Tibial nerve (tissue), 4 donors: ENCODE measurements at regions not wholly inside any gene's neighbourhood (a gene's known extent, or its start where the extent isn't known, plus 50 kb on each side); places are given as distances from the start of the nearest gene placed in this dataset.

Experiments used
- DNase-seq, 2 donors: peaks; one replicate each; pipeline ENCODE4 v3.0.0-alpha.2; 2019; ENCODE audit warnings: low spot score in 2 of 2
- H3K27ac ChIP-seq, 4 donors: fragments of 200-600 bp; sonication (generic) in 3 of 4; one replicate each; pipeline ENCODE4 v1.5.1; 2017 to 2019; ENCODE audit warnings: mild to moderate bottlenecking in 1 of 4
- H3K27me3 ChIP-seq, 2 donors: fragments of 200-600 bp; sonication (generic) in 1 of 2; one replicate each; pipeline versions ENCODE4 v1.5.1 to v1.6.0; 2017 to 2019
- H3K36me3 ChIP-seq, 3 donors: fragments of 200-600 bp; sonication (generic); one replicate each; pipeline ENCODE4 v1.5.1; 2018 to 2019
- H3K4me1 ChIP-seq, 4 donors: fragments of 200-600 bp; sonication (generic) in 3 of 4; one replicate each; pipeline ENCODE4 v1.5.1; 2017 to 2019
- H3K4me3 ChIP-seq, 4 donors: fragments of 200-600 bp; sonication (generic) in 3 of 4; one replicate each; pipeline ENCODE4 v1.5.1; 2017 to 2019; ENCODE audit warnings: mild to moderate bottlenecking in 1 of 4, moderate library complexity in 1 of 4
- H3K9me3 ChIP-seq, 4 donors: fragments of 200-600 bp; sonication (generic) in 3 of 4; one replicate each; pipeline ENCODE4 v1.5.1; 2017 to 2019
- CTCF ChIP-seq, 5 experiments: fragments of 200-600 bp in 3 of 5; fragments of 450-650 bp in 2 of 5; sonication (generic) in 3 of 5; IDR thresholded peaks; one replicate each; pipeline ENCODE4 v1.5.1; 2016 to 2019; ENCODE audit warnings: antibody characterized with exemption in 5 of 5, mild to moderate bottlenecking in 3 of 5, moderate library complexity in 2 of 5
- EP300 ChIP-seq, 2 donors: sonication (generic); formaldehyde crosslinking; IDR thresholded peaks; one replicate each; pipeline ENCODE4 v1.6.1; 2017; ENCODE audit warnings: antibody characterized with exemption in 2 of 2, mild to moderate bottlenecking in 1 of 2
- POLR2A ChIP-seq, 2 donors: fragments of 450-650 bp; IDR thresholded peaks; one replicate each; pipeline ENCODE4 v1.6.1; 2017; ENCODE audit warnings: antibody characterized with exemption in 2 of 2, mild to moderate bottlenecking in 2 of 2, moderate library complexity in 2 of 2
- WGBS, 2 donors: methylation state at CpG; one replicate each; pipeline ENCODE4 v1.1.5; 2018; 5-methylcytosine and 5-hydroxymethylcytosine counted together

- no peaks in the 10 kb centered on the region for H3K4me1 ChIP-seq
- no peak overlapping the region for H3K4me3 ChIP-seq
- no peaks in the 10 kb centered on the region for H3K27me3 ChIP-seq
- H3K9me3 ChIP-seq: no peaks in the 10 kb centered on the region
- no peak for DNase-seq
- H3K27ac ChIP-seq: no peak overlapping the region
- TF ChIP-seq EP300 (IDR thresholded peaks at IDR 0.05) (no peak), CTCF (IDR thresholded peaks at IDR 0.05) (no peak), POLR2A (IDR thresholded peaks at IDR 0.05) (no peak)
- 84 to 91% methylated on average over 3 of the region's 3 CpGs for WGBS, 2 donors
- no peaks in the 10 kb centered on the region for H3K36me3 ChIP-seq
These were observed 213.8 kb upstream of the STAC start for GRCh38 chr3:36166477-36166876.

- Histone ChIP-seq H3K4me1 (no peaks in the 10 kb centered on the region), H3K4me3 (no peak overlapping the region), H3K36me3 (no peaks in the 10 kb centered on the region), H3K9me3 (no peaks in the 10 kb centered on the region), H3K27ac (no peak overlapping the region), H3K27me3 (no peaks in the 10 kb centered on the region)
- no peak for DNase-seq
- WGBS, 2 donors: 90 to 95% methylated on average over 2 of the region's 2 CpGs
- TF ChIP-seq EP300 (IDR thresholded peaks at IDR 0.05): no peak
- TF ChIP-seq CTCF (IDR thresholded peaks at IDR 0.05): no peak
- TF ChIP-seq POLR2A (IDR thresholded peaks at IDR 0.05): no peak
These were observed 207.6 kb upstream of the STAC start for GRCh38 chr3:36172699-36173098.

GRCh38 chr3:36175113-36175812 is 205.0 kb upstream of the STAC start:
- no peak for TF ChIP-seq POLR2A (IDR thresholded peaks at IDR 0.05)
- TF ChIP-seq EP300 (IDR thresholded peaks at IDR 0.05): no peak
- TF ChIP-seq CTCF (IDR thresholded peaks at IDR 0.05): no peak
- WGBS, 2 donors: 84 to 90% methylated on average over 2 of the region's 2 CpGs
- DNase-seq: no peak

GRCh38 chr3:36175916-36176461 is 204.3 kb upstream of the STAC start:
- WGBS, 2 donors: 50 to 73% methylated on average over 2 of the region's 2 CpGs

More at GRCh38 chr3:36175113-36175812, 205.0 kb upstream of the STAC start:
- no peaks in the 10 kb centered on the region for H3K4me1 ChIP-seq
- no peaks in the 10 kb centered on the region for H3K27me3 ChIP-seq
- no peak overlapping the region for H3K27ac ChIP-seq
- no peak overlapping the region for H3K4me3 ChIP-seq
- no peaks in the 10 kb centered on the region for H3K9me3 ChIP-seq
- no peaks in the 10 kb centered on the region for H3K36me3 ChIP-seq

More at GRCh38 chr3:36175916-36176461, 204.3 kb upstream of the STAC start:
- Histone ChIP-seq H3K9me3 (no peaks in the 10 kb centered on the region), H3K27me3 (no peaks in the 10 kb centered on the region), H3K27ac (no peak overlapping the region), H3K4me3 (no peak overlapping the region), H3K36me3 (no peaks in the 10 kb centered on the region), H3K4me1 (no peaks in the 10 kb centered on the region)
- TF ChIP-seq POLR2A (IDR thresholded peaks at IDR 0.05): no peak
- TF ChIP-seq EP300 (IDR thresholded peaks at IDR 0.05): no peak
- TF ChIP-seq CTCF (IDR thresholded peaks at IDR 0.05): no peak
- DNase-seq: no peak
